LNCaP clone FGC (cell line): ENCODE measurements at regions not wholly inside any gene's neighbourhood (a gene's known extent, or its start where the extent isn't known, plus 50 kb on each side); places are given as distances from the start of the nearest gene placed in this dataset.

Experiments
- DNase-seq: peaks from one replicate; pipeline ENCODE4 v3.0.0-alpha.2; 2011; ENCODE audit warnings: low read depth
- H3K4me3 ChIP-seq: 2 replicates; pipeline ENCODE4 v1.5.1; 2011; ENCODE audit warnings: mild to moderate bottlenecking, low read depth, low read length, control low read depth
- TF ChIP-seq, protein P1 (sequence below): IDR thresholded peaks from 2 replicates; pipeline ENCODE4 v1.5.1; 2012; ENCODE audit warnings: mild to moderate bottlenecking; ENCODE audit not compliant: control insufficient read depth, insufficient read depth; ENCODE audit errors: extremely low read depth

DNA sequence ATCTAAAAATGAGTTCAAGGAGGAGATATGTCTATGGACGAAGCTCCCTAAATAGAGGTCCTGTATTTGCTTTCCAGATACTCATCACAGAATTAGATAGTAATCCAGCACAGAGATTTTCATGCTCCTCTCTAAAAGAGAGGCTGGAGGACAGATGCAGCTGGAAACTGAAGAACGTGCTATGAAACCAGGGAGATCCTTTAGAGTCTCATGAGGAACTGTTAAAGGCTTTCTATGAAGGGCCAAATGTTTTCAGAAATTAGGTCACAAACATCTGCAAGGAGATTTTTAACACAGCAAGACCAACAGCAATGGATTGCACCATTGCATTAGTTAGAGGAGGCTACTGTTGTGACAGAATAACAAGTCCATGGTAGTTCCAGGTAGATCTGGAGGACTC, 95.6 kb upstream of the ARHGAP20 start:
- DNase-seq, result no peak
- TF ChIP-seq, protein P1, sequence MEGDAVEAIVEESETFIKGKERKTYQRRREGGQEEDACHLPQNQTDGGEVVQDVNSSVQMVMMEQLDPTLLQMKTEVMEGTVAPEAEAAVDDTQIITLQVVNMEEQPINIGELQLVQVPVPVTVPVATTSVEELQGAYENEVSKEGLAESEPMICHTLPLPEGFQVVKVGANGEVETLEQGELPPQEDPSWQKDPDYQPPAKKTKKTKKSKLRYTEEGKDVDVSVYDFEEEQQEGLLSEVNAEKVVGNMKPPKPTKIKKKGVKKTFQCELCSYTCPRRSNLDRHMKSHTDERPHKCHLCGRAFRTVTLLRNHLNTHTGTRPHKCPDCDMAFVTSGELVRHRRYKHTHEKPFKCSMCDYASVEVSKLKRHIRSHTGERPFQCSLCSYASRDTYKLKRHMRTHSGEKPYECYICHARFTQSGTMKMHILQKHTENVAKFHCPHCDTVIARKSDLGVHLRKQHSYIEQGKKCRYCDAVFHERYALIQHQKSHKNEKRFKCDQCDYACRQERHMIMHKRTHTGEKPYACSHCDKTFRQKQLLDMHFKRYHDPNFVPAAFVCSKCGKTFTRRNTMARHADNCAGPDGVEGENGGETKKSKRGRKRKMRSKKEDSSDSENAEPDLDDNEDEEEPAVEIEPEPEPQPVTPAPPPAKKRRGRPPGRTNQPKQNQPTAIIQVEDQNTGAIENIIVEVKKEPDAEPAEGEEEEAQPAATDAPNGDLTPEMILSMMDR, result no peak

DNA sequence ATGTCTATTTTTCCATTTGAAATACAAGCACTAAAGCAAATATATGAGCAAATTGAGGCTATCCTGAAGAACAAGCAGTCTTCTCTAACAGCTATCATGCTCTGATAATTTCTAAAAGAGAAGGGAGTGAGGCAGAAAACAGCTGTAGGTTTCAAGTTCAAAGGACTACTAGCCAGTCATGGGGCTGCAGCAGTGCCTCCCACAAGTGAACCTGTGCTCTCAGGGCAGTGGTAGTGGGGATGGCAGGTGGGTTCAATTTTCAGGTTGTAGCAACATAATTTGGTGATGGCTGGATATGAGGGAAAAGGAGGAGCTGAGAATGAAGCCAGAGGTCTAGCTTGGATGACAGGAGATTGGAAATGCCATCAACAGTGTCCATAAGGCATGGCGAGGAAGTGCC, 93.5 kb upstream of the ARHGAP20 start:
- no peak for DNase-seq
- TF ChIP-seq, protein P1, result no peak
- H3K4me3 ChIP-seq, result no peak overlapping the region

More for the DNA sequence above, 95.6 kb upstream of the ARHGAP20 start:
- H3K4me3 ChIP-seq, result no peak overlapping the region

DNA sequence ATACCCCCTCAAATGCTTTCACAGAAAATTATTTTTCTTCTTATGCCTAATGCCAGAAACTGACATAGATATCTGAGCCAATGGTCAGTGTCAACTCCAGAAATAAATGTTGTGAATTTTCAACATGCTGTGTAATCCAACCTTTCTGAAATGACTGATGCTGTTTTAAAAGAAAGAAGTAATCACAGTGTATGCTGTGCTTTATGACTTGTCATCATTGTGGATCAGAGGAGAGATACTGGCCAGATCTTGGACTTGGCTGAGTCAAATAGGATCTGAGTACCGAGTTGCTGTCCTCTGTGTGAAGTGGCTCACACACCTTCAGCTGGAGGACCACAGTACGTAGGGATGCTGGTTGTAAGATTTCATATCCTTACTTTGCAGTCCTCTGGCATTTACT, 89.9 kb upstream of the ARHGAP20 start:
- no peak for DNase-seq
- no peak overlapping the region for H3K4me3 ChIP-seq
- TF ChIP-seq, protein P1, result no peak

DNA sequence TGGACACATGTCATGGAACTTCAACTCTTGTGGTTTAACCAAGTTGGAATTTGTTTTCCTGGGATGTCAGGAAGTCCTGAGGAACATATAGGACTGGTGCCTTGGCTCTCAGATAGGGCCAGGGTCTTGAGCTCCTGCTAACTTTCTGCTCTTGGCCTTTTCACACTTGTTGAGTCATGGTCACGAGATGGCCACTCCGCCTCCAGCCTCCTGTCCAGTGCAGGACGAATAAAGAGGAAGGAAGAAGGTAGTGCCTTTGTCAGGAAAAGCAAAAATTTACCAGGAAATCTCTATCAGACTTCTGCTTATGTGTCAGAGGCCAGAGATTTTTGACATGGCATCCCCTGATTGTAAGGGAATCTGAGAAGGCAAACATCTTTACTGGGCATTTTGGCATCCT, 89.1 kb upstream of the ARHGAP20 start:
- no peak for DNase-seq
- TF ChIP-seq, protein P1, result no peak
- H3K4me3 ChIP-seq, result no peak overlapping the region

DNA sequence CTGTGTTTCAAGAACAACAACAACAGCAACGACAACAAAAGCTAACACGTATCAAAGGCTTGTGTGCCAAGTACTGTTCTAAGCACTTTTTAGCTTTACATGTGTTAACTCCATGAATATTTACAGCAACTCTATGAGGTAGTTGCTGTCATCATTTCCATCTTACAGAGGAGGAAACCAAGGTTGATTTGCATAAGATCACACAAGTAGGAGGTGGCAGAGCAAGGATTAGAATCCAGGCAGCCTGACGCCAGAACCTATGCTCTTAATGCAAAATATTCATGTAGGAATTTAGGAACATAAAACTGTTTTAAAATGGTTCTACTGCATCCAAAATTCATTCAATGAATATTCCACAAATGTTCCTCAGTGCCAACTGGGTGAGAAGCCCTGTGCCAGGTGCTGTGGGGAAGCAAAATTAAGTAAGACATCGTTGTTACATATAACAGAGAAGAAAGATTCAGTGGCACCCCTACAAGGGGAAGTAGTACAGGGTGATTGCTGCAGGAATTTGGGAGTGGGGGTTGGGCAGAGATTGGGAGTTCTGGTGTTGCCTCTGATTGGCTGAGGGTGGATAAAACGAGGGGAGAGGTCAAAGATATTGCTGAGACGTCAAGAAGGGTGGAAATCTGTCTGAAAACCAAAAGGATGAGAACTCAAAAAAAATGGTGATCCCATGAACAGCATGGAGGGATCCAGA, 86.1 kb upstream of the ARHGAP20 start:
- H3K4me3 ChIP-seq, result no peak overlapping the region
- no peak for DNase-seq
- TF ChIP-seq, protein P1, result no peak

DNA sequence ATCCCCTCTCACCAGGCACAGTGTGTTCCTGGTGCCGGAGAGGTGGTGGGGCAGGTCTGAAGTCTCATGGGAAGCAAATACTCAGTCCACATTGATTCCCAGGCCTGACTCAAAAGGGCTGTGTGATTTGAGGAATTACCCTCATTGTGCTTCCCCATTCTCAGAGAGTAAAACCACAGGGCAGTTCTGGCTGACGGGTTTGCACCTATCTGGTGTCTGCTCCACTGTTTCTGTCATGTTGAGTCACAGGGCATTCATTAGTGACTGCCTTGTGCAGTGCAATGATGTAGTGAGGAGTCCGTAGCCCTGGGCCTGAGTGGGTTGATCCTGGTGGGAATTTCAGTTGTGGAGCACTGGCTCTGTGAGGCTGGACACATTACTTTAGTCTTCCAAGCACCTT, 85.2 kb upstream of the ARHGAP20 start:
- no peak for DNase-seq

DNA sequence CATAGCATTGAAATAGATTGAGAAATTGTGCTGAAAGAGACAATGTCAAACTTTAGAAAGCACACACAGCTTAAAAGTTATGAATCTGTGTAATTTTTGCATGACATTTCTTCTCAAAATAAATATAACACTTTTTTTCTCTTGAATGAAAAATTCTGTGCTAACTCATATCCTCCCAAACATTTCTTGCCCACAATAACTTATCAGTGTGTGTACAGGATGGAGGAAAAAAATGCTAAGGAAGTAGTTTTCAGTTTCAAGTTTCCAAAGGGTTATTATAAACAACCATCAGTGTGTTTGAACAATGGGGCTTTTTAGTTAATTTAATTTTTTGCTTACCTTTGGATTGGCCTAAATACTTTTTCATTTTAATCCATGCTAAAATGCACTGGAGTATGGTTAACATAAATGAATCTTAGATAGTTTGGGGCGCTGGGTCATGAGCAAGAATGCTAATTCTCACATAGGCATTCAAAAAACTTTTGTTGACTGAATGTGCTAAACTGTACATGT, 82.9 kb upstream of the ARHGAP20 start:
- no peak for DNase-seq
- no peak overlapping the region for H3K4me3 ChIP-seq
- TF ChIP-seq, protein P1, result no peak

More for the DNA sequence above, 85.2 kb upstream of the ARHGAP20 start:
- H3K4me3 ChIP-seq, result no peak overlapping the region
- TF ChIP-seq, protein P1, result no peak
